Activated naive CD8-positive, alpha-beta T cell treated with anti-CD3 and anti-CD28 coated beads for 36 hours (primary cell): ENCODE measurements at regions not wholly inside any gene's neighbourhood (a gene's known extent, or its start where the extent isn't known, plus 50 kb on each side); places are given as distances from the start of the nearest gene placed in this dataset.
"Not testable (repeated sequence)": the region's sequence is repeated elsewhere in the genome, so short reads cannot be mapped to it uniquely, and the experiment has no call there.

ENCODE experiments used
- DNase-seq: peaks from one replicate; pipeline ENCODE4 v3.0.0; 2021
- H3K27ac Mint-ChIP-seq: one replicate; pipeline ENCODE4 v1.8.0; 2022; ENCODE audit warnings: mild to moderate bottlenecking, moderate library complexity, mixed read lengths
- H3K27me3 Mint-ChIP-seq: one replicate; pipeline ENCODE4 v1.8.0; 2022; ENCODE audit warnings: mild to moderate bottlenecking, mixed read lengths
- H3K36me3 Mint-ChIP-seq: one replicate; pipeline ENCODE4 v1.8.0; 2021; ENCODE audit warnings: mild to moderate bottlenecking, mixed read lengths
- H3K4me1 Mint-ChIP-seq: one replicate; pipeline ENCODE4 v1.8.0; 2021; ENCODE audit warnings: mixed read lengths
- H3K4me3 Mint-ChIP-seq: one replicate; pipeline ENCODE4 v1.8.0; 2022; ENCODE audit warnings: mild to moderate bottlenecking, moderate library complexity, mixed read lengths
- H3K9me3 Mint-ChIP-seq: one replicate; pipeline ENCODE4 v1.8.0; 2022; ENCODE audit warnings: mixed read lengths

GRCh38 chr2:7744827-7745226 lies 827.6 kb downstream of the RNF144A start:
- Mint-ChIP-seq H3K4me1 (peaks cover 36% of the 10 kb centered on the region), H3K4me3 (no peak overlapping the region)
- DNase-seq = peak; percentile 41

GRCh38 chr2:7745369-7745768 lies 828.2 kb downstream of the RNF144A start:
- H3K9me3 Mint-ChIP-seq = peaks cover 22% of the 10 kb centered on the region
- DNase-seq = no peak
- H3K36me3 Mint-ChIP-seq = peaks cover 18% of the 10 kb centered on the region
- peaks cover 31% of the 10 kb centered on the region for H3K4me1 Mint-ChIP-seq
- no peak overlapping the region for H3K4me3 Mint-ChIP-seq
- H3K27me3 Mint-ChIP-seq = no peaks in the 10 kb centered on the region
- H3K27ac Mint-ChIP-seq = peak overlapping the region; percentile 11

More at GRCh38 chr2:7744827-7745226, 827.6 kb downstream of the RNF144A start:
- H3K27me3 Mint-ChIP-seq = no peaks in the 10 kb centered on the region
- peaks cover 22% of the 10 kb centered on the region for H3K9me3 Mint-ChIP-seq
- peaks cover 18% of the 10 kb centered on the region for H3K36me3 Mint-ChIP-seq
- H3K27ac Mint-ChIP-seq = peak overlapping the region; percentile 2

- Mint-ChIP-seq H3K4me3 (no peak overlapping the region), H3K9me3 (peaks cover 24% of the 10 kb centered on the region), H3K36me3 (peaks cover 15% of the 10 kb centered on the region), H3K27me3 (no peaks in the 10 kb centered on the region), H3K4me1 (peaks cover 18% of the 10 kb centered on the region), H3K27ac (peak overlapping the region; percentile 45)
- DNase-seq = no peak
Observed at GRCh38 chr2:7748717-7749415, 831.7 kb downstream of the RNF144A start.

- Mint-ChIP-seq H3K4me1 (peaks cover 10% of the 10 kb centered on the region), H3K4me3 (no peak overlapping the region), H3K27me3 (no peaks in the 10 kb centered on the region), H3K9me3 (peaks cover 23% of the 10 kb centered on the region), H3K27ac (no peak overlapping the region), H3K36me3 (peaks cover 16% of the 10 kb centered on the region)
- no peak for DNase-seq
Observed at GRCh38 chr2:7749895-7750559, 832.8 kb downstream of the RNF144A start.

- H3K9me3 Mint-ChIP-seq = peaks cover 26% of the 10 kb centered on the region
- H3K27me3 Mint-ChIP-seq = no peaks in the 10 kb centered on the region
- no peak for DNase-seq
- no peak overlapping the region for H3K4me3 Mint-ChIP-seq
- peaks cover 26% of the 10 kb centered on the region for H3K36me3 Mint-ChIP-seq
- H3K27ac Mint-ChIP-seq = no peak overlapping the region
- H3K4me1 Mint-ChIP-seq = peaks cover 8% of the 10 kb centered on the region
Observed at GRCh38 chr2:7752291-7752690, 835.1 kb downstream of the RNF144A start.

GRCh38 chr2:7753777-7754176 lies 836.6 kb downstream of the RNF144A start:
- H3K27ac Mint-ChIP-seq = no peak overlapping the region
- peaks cover 31% of the 10 kb centered on the region for H3K9me3 Mint-ChIP-seq
- peaks cover 15% of the 10 kb centered on the region for H3K4me1 Mint-ChIP-seq
- peaks cover 29% of the 10 kb centered on the region for H3K36me3 Mint-ChIP-seq
- H3K27me3 Mint-ChIP-seq = no peaks in the 10 kb centered on the region
- DNase-seq = no peak
- H3K4me3 Mint-ChIP-seq = no peak overlapping the region

- H3K27ac Mint-ChIP-seq = no peak overlapping the region
- no peaks in the 10 kb centered on the region for H3K27me3 Mint-ChIP-seq
Observed at GRCh38 chr2:7755879-7756278, 838.7 kb downstream of the RNF144A start.

GRCh38 chr2:7758073-7758759 lies 841.0 kb downstream of the RNF144A start:
- Mint-ChIP-seq H3K4me3 (no peak overlapping the region), H3K9me3 (peaks cover 35% of the 10 kb centered on the region), H3K36me3 (peaks cover 28% of the 10 kb centered on the region), H3K4me1 (peaks cover 11% of the 10 kb centered on the region), H3K27ac (peak overlapping the region; percentile 65), H3K27me3 (no peaks in the 10 kb centered on the region)
- DNase-seq = no peak

More at GRCh38 chr2:7755879-7756278, 838.7 kb downstream of the RNF144A start:
- H3K4me3 Mint-ChIP-seq = no peak overlapping the region
- no peak for DNase-seq
- peaks cover 29% of the 10 kb centered on the region for H3K36me3 Mint-ChIP-seq
- peaks cover 31% of the 10 kb centered on the region for H3K9me3 Mint-ChIP-seq
- peaks cover 11% of the 10 kb centered on the region for H3K4me1 Mint-ChIP-seq

- peaks cover 11% of the 10 kb centered on the region for H3K4me1 Mint-ChIP-seq
- peaks cover 36% of the 10 kb centered on the region for H3K9me3 Mint-ChIP-seq
- H3K27me3 Mint-ChIP-seq = no peaks in the 10 kb centered on the region
- DNase-seq = no peak
- H3K36me3 Mint-ChIP-seq = peaks cover 30% of the 10 kb centered on the region
- no peak overlapping the region for H3K27ac Mint-ChIP-seq
- no peak overlapping the region for H3K4me3 Mint-ChIP-seq
Observed at GRCh38 chr2:7759898-7760297, 842.7 kb downstream of the RNF144A start.

GRCh38 chr2:7763418-7763817 lies 846.2 kb downstream of the RNF144A start:
- Mint-ChIP-seq H3K9me3 (peaks cover 21% of the 10 kb centered on the region), H3K36me3 (peaks cover 16% of the 10 kb centered on the region)
- not testable (repeated sequence) for DNase-seq, H3K27ac Mint-ChIP-seq, H3K27me3 Mint-ChIP-seq, H3K4me3 Mint-ChIP-seq, H3K4me1 Mint-ChIP-seq

- no peak overlapping the region for H3K4me3 Mint-ChIP-seq
- H3K9me3 Mint-ChIP-seq = peaks cover 25% of the 10 kb centered on the region
- no peak for DNase-seq
- no peaks in the 10 kb centered on the region for H3K27me3 Mint-ChIP-seq
- peaks cover 18% of the 10 kb centered on the region for H3K36me3 Mint-ChIP-seq
- peaks cover 4% of the 10 kb centered on the region for H3K4me1 Mint-ChIP-seq
- no peak overlapping the region for H3K27ac Mint-ChIP-seq
Observed at GRCh38 chr2:7765236-7765635, 848.0 kb downstream of the RNF144A start.

GRCh38 chr2:7766088-7766722 lies 849.0 kb downstream of the RNF144A start:
- no peak overlapping the region for H3K4me3 Mint-ChIP-seq
- peaks cover 4% of the 10 kb centered on the region for H3K4me1 Mint-ChIP-seq
- peaks cover 18% of the 10 kb centered on the region for H3K36me3 Mint-ChIP-seq
- peaks cover 25% of the 10 kb centered on the region for H3K9me3 Mint-ChIP-seq
- peak overlapping the region; percentile 13 for H3K27ac Mint-ChIP-seq
- H3K27me3 Mint-ChIP-seq = no peaks in the 10 kb centered on the region
- DNase-seq = no peak

GRCh38 chr2:7766978-7767565 lies 849.9 kb downstream of the RNF144A start:
- H3K4me3 Mint-ChIP-seq = no peak overlapping the region
- H3K4me1 Mint-ChIP-seq = peaks cover 4% of the 10 kb centered on the region
- H3K9me3 Mint-ChIP-seq = peaks cover 24% of the 10 kb centered on the region
- no peak overlapping the region for H3K27ac Mint-ChIP-seq
- H3K27me3 Mint-ChIP-seq = no peaks in the 10 kb centered on the region
- no peak for DNase-seq
- peaks cover 18% of the 10 kb centered on the region for H3K36me3 Mint-ChIP-seq

- no peak overlapping the region for H3K4me3 Mint-ChIP-seq
- peaks cover 18% of the 10 kb centered on the region for H3K9me3 Mint-ChIP-seq
- no peak overlapping the region for H3K27ac Mint-ChIP-seq
- peaks cover 15% of the 10 kb centered on the region for H3K36me3 Mint-ChIP-seq
- H3K4me1 Mint-ChIP-seq = peaks cover 6% of the 10 kb centered on the region
- H3K27me3 Mint-ChIP-seq = no peaks in the 10 kb centered on the region
- no peak for DNase-seq
Observed at GRCh38 chr2:7767902-7768301, 850.7 kb downstream of the RNF144A start.

- peaks cover 2% of the 10 kb centered on the region for H3K36me3 Mint-ChIP-seq
- H3K9me3 Mint-ChIP-seq = peaks cover 4% of the 10 kb centered on the region
- no peak for DNase-seq
- H3K4me3 Mint-ChIP-seq = no peak overlapping the region
- H3K27me3 Mint-ChIP-seq = no peaks in the 10 kb centered on the region
- peaks cover 21% of the 10 kb centered on the region for H3K4me1 Mint-ChIP-seq
- no peak overlapping the region for H3K27ac Mint-ChIP-seq
Observed at GRCh38 chr2:7771781-7772180, 854.6 kb downstream of the RNF144A start.
